Muscle of arm (tissue), 1 donor: ENCODE measurements at regions not wholly inside any gene's neighbourhood (a gene's known extent, or its start where the extent isn't known, plus 50 kb on each side); places are given as distances from the start of the nearest gene placed in this dataset.
A peak's percentile ranks its signal among the peaks of the same experiment; 100 is the strongest.
"Not testable (repeated sequence)": the region's sequence is repeated elsewhere in the genome, so short reads cannot be mapped to it uniquely, and the experiment has no call there.

Experiments used
- DNase-seq: peaks from one replicate; pipeline ENCODE4 v3.0.0-alpha.2; 2013

- no peak for DNase-seq
Measured at GRCh38 chr7:118938845-118939244, 714.3 kb downstream of the ANKRD7 start.

GRCh38 chr7:118944271-118944670 lies 719.8 kb downstream of the ANKRD7 start:
- no peak for DNase-seq

- DNase-seq, result no peak
Measured at GRCh38 chr7:118945911-118946682, 721.6 kb downstream of the ANKRD7 start.

- no peak for DNase-seq
Measured at GRCh38 chr7:118948508-118948907, 724.0 kb downstream of the ANKRD7 start.

- DNase-seq, result no peak
Measured at GRCh38 chr7:118949031-118949430, 724.5 kb downstream of the ANKRD7 start.

- not testable (repeated sequence) for DNase-seq
Measured at GRCh38 chr7:118956285-118956684, 731.8 kb downstream of the ANKRD7 start.

GRCh38 chr7:118969370-118969769 lies 744.9 kb downstream of the ANKRD7 start:
- DNase-seq, result no peak

- DNase-seq, result no peak
Measured at GRCh38 chr7:118971706-118972105, 747.2 kb downstream of the ANKRD7 start.

- DNase-seq, result no peak
Measured at GRCh38 chr7:118974836-118975235, 750.3 kb downstream of the ANKRD7 start.

GRCh38 chr7:118995350-118995749 lies 770.8 kb downstream of the ANKRD7 start:
- no peak for DNase-seq

- DNase-seq, result peak; percentile 16
Measured at GRCh38 chr7:119007236-119007635, 782.7 kb downstream of the ANKRD7 start.

- DNase-seq, result no peak
Measured at GRCh38 chr7:119010635-119011034, 786.1 kb downstream of the ANKRD7 start.

- no peak for DNase-seq
Measured at GRCh38 chr7:119026391-119026790, 801.9 kb downstream of the ANKRD7 start.

- DNase-seq, result no peak
Measured at GRCh38 chr7:119028736-119029135, 804.2 kb downstream of the ANKRD7 start.

GRCh38 chr7:119032136-119032535 lies 807.6 kb downstream of the ANKRD7 start:
- DNase-seq, result not testable (repeated sequence)

- DNase-seq, result no peak
Measured at GRCh38 chr7:119033641-119034040, 809.1 kb downstream of the ANKRD7 start.

- DNase-seq, result no peak
Measured at GRCh38 chr7:119037941-119038340, 813.4 kb downstream of the ANKRD7 start.

GRCh38 chr7:119046068-119046467 lies 821.6 kb downstream of the ANKRD7 start:
- no peak for DNase-seq

GRCh38 chr7:119065966-119066365 lies 841.5 kb downstream of the ANKRD7 start:
- DNase-seq, result no peak

- no peak for DNase-seq
Measured at GRCh38 chr7:119086026-119086425, 861.5 kb downstream of the ANKRD7 start.

- DNase-seq, result no peak
Measured at GRCh38 chr7:119090851-119091250, 866.3 kb downstream of the ANKRD7 start.

- DNase-seq, result no peak
Measured at GRCh38 chr7:119096683-119097082, 872.2 kb downstream of the ANKRD7 start.

GRCh38 chr7:119100611-119101258 lies 876.2 kb downstream of the ANKRD7 start:
- DNase-seq, result not testable (repeated sequence)

- DNase-seq, result no peak
Measured at GRCh38 chr7:119102291-119102690, 877.8 kb downstream of the ANKRD7 start.
